SK-N-SH (cell line): ENCODE measurements at regions not wholly inside any gene's neighbourhood (a gene's known extent, or its start where the extent isn't known, plus 50 kb on each side); places are given as distances from the start of the nearest gene placed in this dataset.

Source experiments
- CTCF ChIA-PET: fragments of 300-600, 350-600 bp; formaldehyde crosslinking; extraction: SDS; loops from one replicate; lab custom pipeline; 2021; lab: Yijun Ruan, JAX
- POLR2A ChIA-PET: fragments of 350-600 bp; sonication (Branson Sonifier 250); formaldehyde crosslinking; extraction: SDS; loops from one replicate; lab custom pipeline; 2020; ENCODE audit warnings: antibody characterized with exemption, inconsistent platforms; lab: Yijun Ruan, JAX
- DNase-seq: peaks from one replicate; pipeline ENCODE4 v3.0.0; 2012
- H2AFZ ChIP-seq: fragments of 200-600 bp; sonication (generic); 2 replicates; pipeline ENCODE4 v1.8.1; 2016; ENCODE audit warnings: antibody characterized with exemption, mild to moderate bottlenecking, low read depth
- H3F3A ChIP-seq: fragments of 200-600 bp; sonication (generic); replicated peaks from 2 replicates; pipeline ENCODE3; 2016; ENCODE audit warnings: antibody characterized with exemption, mild to moderate bottlenecking; ENCODE audit not compliant: insufficient read depth
- H3K27ac ChIP-seq, 2 experiments: fragments of 200-500 bp in 1 of 2; fragments of 200-600 bp in 1 of 2; sonication (Bioruptor generic) in 1 of 2; sonication (generic), shearing (Covaris generic) in 1 of 2; 2 replicates each; pipeline versions ENCODE4 v1.5.1 to v1.6.1; 2014 to 2016; ENCODE audit warnings: low read depth in 2 of 2, inconsistent platforms in 1 of 2, low read length in 1 of 2, mild to moderate bottlenecking in 1 of 2, mixed read lengths in 1 of 2
- H3K27me3 ChIP-seq: fragments of 200-600 bp; sonication (generic), shearing (Covaris generic); 2 replicates; pipeline ENCODE4 v1.6.1; 2016; ENCODE audit warnings: mixed run types; ENCODE audit not compliant: insufficient read depth
- H3K36me3 ChIP-seq, 2 experiments: fragments of 200-500 bp in 1 of 2; fragments of 200-600 bp in 1 of 2; sonication (Bioruptor generic) in 1 of 2; sonication (generic) in 1 of 2; replicated peaks in 1 of 2; 2 replicates each; pipeline versions ENCODE3 to v1.5.1; 2014 to 2016; ENCODE audit warnings: low read length in 1 of 2, mild to moderate bottlenecking in 1 of 2; ENCODE audit not compliant: insufficient read depth in 2 of 2, control insufficient read depth in 1 of 2
- H3K4me1 ChIP-seq, 2 experiments: fragments of 200-500 bp in 1 of 2; fragments of 200-600 bp in 1 of 2; sonication (Bioruptor generic) in 1 of 2; sonication (generic), shearing (Covaris generic) in 1 of 2; 2 replicates each; pipeline versions ENCODE4 v1.5.1 to v1.6.1; 2014 to 2016; ENCODE audit warnings: low read depth in 1 of 2, low read length in 1 of 2, mixed run types in 1 of 2; ENCODE audit not compliant: insufficient read depth in 2 of 2, control insufficient read depth in 1 of 2
- H3K4me2 ChIP-seq: fragments of 200-600 bp; sonication (generic), shearing (Covaris generic); 2 replicates; pipeline ENCODE4 v1.6.1; 2017; ENCODE audit warnings: mixed run types
- H3K4me3 ChIP-seq, 2 experiments: fragments of 200-500 bp in 1 of 2; fragments of 200-600 bp in 1 of 2; sonication (Bioruptor generic) in 1 of 2; sonication (generic), shearing (Covaris generic) in 1 of 2; 2 replicates each; pipeline versions ENCODE4 v1.5.1 to v1.8.1; 2014 to 2016; ENCODE audit warnings: low read depth in 2 of 2, inconsistent platforms in 1 of 2, low read length in 1 of 2, mild to moderate bottlenecking in 1 of 2, mixed read lengths in 1 of 2, moderate library complexity in 1 of 2
- H3K79me2 ChIP-seq: fragments of 200-600 bp; sonication (generic); 2 replicates; pipeline ENCODE4 v1.8.1; 2017; ENCODE audit warnings: mild to moderate bottlenecking; ENCODE audit not compliant: insufficient read depth
- H3K9ac ChIP-seq: fragments of 200-600 bp; sonication (generic); 2 replicates; pipeline ENCODE4 v1.6.1; 2017; ENCODE audit warnings: mixed run types
- H3K9me2 ChIP-seq: fragments of 200-600 bp; sonication (generic); 2 replicates; pipeline ENCODE4 v1.6.1; 2017; ENCODE audit warnings: mixed run types
- H3K9me3 ChIP-seq: fragments of 200-600 bp; sonication (generic); 2 replicates; pipeline ENCODE4 v1.6.1; 2017; ENCODE audit warnings: mixed run types, mild to moderate bottlenecking, moderate library complexity
- H4K20me1 ChIP-seq: fragments of 200-600 bp; sonication (generic); 2 replicates; pipeline ENCODE4 v1.6.1; 2017; ENCODE audit warnings: mild to moderate bottlenecking, mixed run types; ENCODE audit not compliant: insufficient read depth
- ELF1 ChIP-seq: IDR thresholded peaks from 2 replicates; pipeline ENCODE4 v1.4.0; 2012
- FOXJ3 ChIP-seq: sonication (generic); formaldehyde crosslinking; IDR thresholded peaks from 2 replicates; pipeline ENCODE4 v1.5.1; 2020; ENCODE audit warnings: mild to moderate bottlenecking, missing genetic modification reagents
- FOXM1 ChIP-seq: IDR thresholded peaks from 2 replicates; pipeline ENCODE4 v1.4.0; 2012; ENCODE audit warnings: low read depth, mild to moderate bottlenecking
- GABPA ChIP-seq: IDR thresholded peaks from 2 replicates; pipeline ENCODE4 v1.4.0; 2012; ENCODE audit warnings: low read depth, mild to moderate bottlenecking
- MEF2A ChIP-seq: IDR thresholded peaks from 2 replicates; pipeline ENCODE4 v1.4.0; 2012; ENCODE audit warnings: low read depth, borderline replicate concordance
- MXI1 ChIP-seq: IDR thresholded peaks from 2 replicates; pipeline ENCODE4 v1.6.1; 2012; ENCODE audit warnings: mild to moderate bottlenecking, low read depth, low read length, improper control_type of control experiment
- NFIC ChIP-seq: IDR thresholded peaks from 2 replicates; pipeline ENCODE4 v1.4.0; 2012; ENCODE audit warnings: borderline replicate concordance
- RAD21 ChIP-seq: IDR thresholded peaks from 2 replicates; pipeline ENCODE4 v1.6.1; 2012; ENCODE audit warnings: mild to moderate bottlenecking, low read length
- SMC3 ChIP-seq: IDR thresholded peaks from 2 replicates; pipeline ENCODE4 v1.6.1; 2012; ENCODE audit warnings: low read depth, low read length, improper control_type of control experiment
- TCF12 ChIP-seq: IDR thresholded peaks from 2 replicates; pipeline ENCODE4 v1.4.0; 2012
- WGBS: methylation state at CpG from one replicate; pipeline ENCODE4 v1.1.6; 2017; ENCODE audit warnings: low lambda C conversion rate; 5-methylcytosine and 5-hydroxymethylcytosine counted together
- TF ChIP-seq, protein P1 (sequence below): fragments of 200-600 bp; sonication (generic); IDR thresholded peaks from 2 replicates; pipeline ENCODE4 v1.6.1; 2017; ENCODE audit warnings: antibody characterized with exemption, mild to moderate bottlenecking, moderate library complexity
- TF ChIP-seq, protein P2 (sequence below): IDR thresholded peaks from 2 replicates; pipeline ENCODE4 v1.4.0; 2012; ENCODE audit warnings: low read depth, borderline replicate concordance
- TF ChIP-seq, protein P3 (sequence below): fragments of 150-350 bp; IDR thresholded peaks from 2 replicates; pipeline ENCODE4 v1.6.1; 2017; ENCODE audit warnings: antibody characterized with exemption, low read length, low read depth, borderline replicate concordance
- TF ChIP-seq, protein P4 (sequence below): IDR thresholded peaks from 2 replicates; pipeline ENCODE4 v1.4.0; 2012; ENCODE audit warnings: low read depth

DNA sequence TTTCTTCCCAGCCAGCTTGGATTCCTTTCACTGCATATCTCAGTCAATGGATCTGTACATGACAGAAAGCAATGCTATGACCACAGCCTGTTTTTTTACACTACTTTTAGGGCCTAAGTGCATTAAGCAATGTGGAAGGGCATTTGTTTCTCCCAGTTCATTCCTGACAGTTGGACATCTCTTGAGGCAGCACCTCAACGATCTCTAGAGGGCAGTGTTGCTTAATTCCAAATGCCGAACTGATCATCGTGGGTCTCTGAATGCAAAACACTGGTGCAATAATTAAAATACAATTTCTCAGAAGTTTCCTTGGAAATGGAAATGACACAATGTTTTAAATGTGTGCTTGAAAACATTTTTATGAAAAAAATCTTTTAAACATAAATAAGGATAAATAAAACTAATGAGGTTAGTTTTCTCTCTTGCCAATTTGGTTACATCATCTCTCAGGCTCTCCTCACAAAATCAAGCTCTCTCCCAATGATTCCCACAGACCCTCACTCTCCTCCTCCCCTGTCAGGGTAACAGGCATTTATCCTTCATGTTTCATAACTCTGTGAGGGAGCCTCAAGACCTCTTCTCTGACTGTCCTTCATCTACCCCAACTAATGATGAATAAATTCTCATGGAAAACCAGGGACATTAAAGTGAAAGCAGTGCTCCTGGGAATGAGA is 192.4 kb upstream of the SLC16A7 start:
- peak overlapping the region in 1 of 2 experiments; percentile 26; a peak in 1 of 4 replicates for H3K4me3 ChIP-seq
- POLR2A ChIA-PET: no interaction called here
- H3F3A ChIP-seq: no peaks in the 10 kb centered on the region
- no peak overlapping the region for H2AFZ ChIP-seq
- no peaks in the 10 kb centered on the region for H3K27me3 ChIP-seq
- H3K9me2 ChIP-seq: no peaks in the 10 kb centered on the region
- 5% methylated on average over 3 of the region's 3 CpGs for WGBS
- CTCF ChIA-PET: interaction anchor here (0.8 to 1.1 kb wide), 9 partner anchors 9 to 1091 kb away, joined by 3 to 8 read pairs (median 3); no protein-coding TSS in a partner anchor
- H3K9ac ChIP-seq: no peak overlapping the region
- H3K27ac ChIP-seq: no peak overlapping the region
- H3K4me2 ChIP-seq: no peak overlapping the region; the same call in 1 of the 2 replicates
- H3K36me3 ChIP-seq: no peaks in the 10 kb centered on the region
- no peaks in the 10 kb centered on the region for H3K79me2 ChIP-seq
- no peaks in the 10 kb centered on the region for H4K20me1 ChIP-seq
- no peaks in the 10 kb centered on the region for H3K4me1 ChIP-seq
- H3K9me3 ChIP-seq: no peaks in the 10 kb centered on the region
- no peak for TF ChIP-seq ELF1
- peak; percentile 50 for TF ChIP-seq SMC3
- TF ChIP-seq, protein P1, sequence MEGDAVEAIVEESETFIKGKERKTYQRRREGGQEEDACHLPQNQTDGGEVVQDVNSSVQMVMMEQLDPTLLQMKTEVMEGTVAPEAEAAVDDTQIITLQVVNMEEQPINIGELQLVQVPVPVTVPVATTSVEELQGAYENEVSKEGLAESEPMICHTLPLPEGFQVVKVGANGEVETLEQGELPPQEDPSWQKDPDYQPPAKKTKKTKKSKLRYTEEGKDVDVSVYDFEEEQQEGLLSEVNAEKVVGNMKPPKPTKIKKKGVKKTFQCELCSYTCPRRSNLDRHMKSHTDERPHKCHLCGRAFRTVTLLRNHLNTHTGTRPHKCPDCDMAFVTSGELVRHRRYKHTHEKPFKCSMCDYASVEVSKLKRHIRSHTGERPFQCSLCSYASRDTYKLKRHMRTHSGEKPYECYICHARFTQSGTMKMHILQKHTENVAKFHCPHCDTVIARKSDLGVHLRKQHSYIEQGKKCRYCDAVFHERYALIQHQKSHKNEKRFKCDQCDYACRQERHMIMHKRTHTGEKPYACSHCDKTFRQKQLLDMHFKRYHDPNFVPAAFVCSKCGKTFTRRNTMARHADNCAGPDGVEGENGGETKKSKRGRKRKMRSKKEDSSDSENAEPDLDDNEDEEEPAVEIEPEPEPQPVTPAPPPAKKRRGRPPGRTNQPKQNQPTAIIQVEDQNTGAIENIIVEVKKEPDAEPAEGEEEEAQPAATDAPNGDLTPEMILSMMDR: peak; percentile 86
- TF ChIP-seq MXI1: no peak
- TF ChIP-seq, protein P2, sequence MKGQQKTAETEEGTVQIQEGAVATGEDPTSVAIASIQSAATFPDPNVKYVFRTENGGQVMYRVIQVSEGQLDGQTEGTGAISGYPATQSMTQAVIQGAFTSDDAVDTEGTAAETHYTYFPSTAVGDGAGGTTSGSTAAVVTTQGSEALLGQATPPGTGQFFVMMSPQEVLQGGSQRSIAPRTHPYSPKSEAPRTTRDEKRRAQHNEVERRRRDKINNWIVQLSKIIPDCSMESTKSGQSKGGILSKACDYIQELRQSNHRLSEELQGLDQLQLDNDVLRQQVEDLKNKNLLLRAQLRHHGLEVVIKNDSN: no peak
- TF ChIP-seq, protein P3, sequence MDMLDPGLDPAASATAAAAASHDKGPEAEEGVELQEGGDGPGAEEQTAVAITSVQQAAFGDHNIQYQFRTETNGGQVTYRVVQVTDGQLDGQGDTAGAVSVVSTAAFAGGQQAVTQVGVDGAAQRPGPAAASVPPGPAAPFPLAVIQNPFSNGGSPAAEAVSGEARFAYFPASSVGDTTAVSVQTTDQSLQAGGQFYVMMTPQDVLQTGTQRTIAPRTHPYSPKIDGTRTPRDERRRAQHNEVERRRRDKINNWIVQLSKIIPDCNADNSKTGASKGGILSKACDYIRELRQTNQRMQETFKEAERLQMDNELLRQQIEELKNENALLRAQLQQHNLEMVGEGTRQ: no peak
- peak; percentile 76 for TF ChIP-seq RAD21
- DNase-seq: peak; percentile 7

DNA sequence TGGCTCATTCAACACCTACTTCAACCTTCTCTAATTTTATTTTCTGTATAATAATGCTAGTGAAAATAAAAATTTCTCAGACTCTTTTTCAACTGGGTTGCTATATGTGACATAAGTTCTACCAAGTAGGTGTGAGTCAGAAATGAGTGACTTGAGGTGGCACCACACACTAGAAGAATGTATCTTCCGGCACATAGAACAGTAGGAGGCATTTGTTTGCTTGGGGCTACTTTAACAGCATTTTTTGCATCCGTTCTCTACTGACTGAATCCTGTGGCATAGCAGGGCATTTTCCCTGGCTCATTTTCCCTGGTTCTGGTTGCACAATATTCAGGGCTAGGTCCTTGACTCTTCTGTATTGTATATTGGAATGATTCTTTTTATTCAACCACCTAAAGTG is 194.0 kb upstream of the SLC16A7 start:
- H2AFZ ChIP-seq: no peak overlapping the region

More for the DNA sequence above, 194.0 kb upstream of the SLC16A7 start:
- H3K79me2 ChIP-seq: no peaks in the 10 kb centered on the region
- H3K9me3 ChIP-seq: no peaks in the 10 kb centered on the region
- no peak overlapping the region for H3K27ac ChIP-seq
- ChIA-PET POLR2A (no interaction called here), CTCF (no interaction called here)
- no peaks in the 10 kb centered on the region for H3F3A ChIP-seq
- H3K4me3 ChIP-seq: no peak overlapping the region
- H3K9ac ChIP-seq: no peak overlapping the region
- no peaks in the 10 kb centered on the region for H4K20me1 ChIP-seq
- no peak overlapping the region for H3K4me2 ChIP-seq
- no peaks in the 10 kb centered on the region for H3K27me3 ChIP-seq
- no peak for TF ChIP-seq MEF2A
- no peak for TF ChIP-seq GABPA
- no peak for TF ChIP-seq FOXJ3 (CRISPR knock-in tag)
- TF ChIP-seq FOXM1: no peak
- no peak for TF ChIP-seq NFIC
- TF ChIP-seq, protein P4, sequence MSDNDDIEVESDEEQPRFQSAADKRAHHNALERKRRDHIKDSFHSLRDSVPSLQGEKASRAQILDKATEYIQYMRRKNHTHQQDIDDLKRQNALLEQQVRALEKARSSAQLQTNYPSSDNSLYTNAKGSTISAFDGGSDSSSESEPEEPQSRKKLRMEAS: no peak
- no peak for TF ChIP-seq TCF12
- no peaks in the 10 kb centered on the region for H3K9me2 ChIP-seq
- no peaks in the 10 kb centered on the region for H3K4me1 ChIP-seq
- WGBS: 5% methylated on average over 2 of the region's 2 CpGs
- DNase-seq: no peak
- no peaks in the 10 kb centered on the region for H3K36me3 ChIP-seq
